CD4-positive, alpha-beta T cell treated with Interleukin-12 subunit alpha and Interleukin-12 subunit beta, for 1 hour (primary cell): ENCODE measurements at regions not wholly inside any gene's neighbourhood (a gene's known extent, or its start where the extent isn't known, plus 50 kb on each side); places are given as distances from the start of the nearest gene placed in this dataset.
A peak's percentile ranks its signal among the peaks of the same experiment; 100 is the strongest.
"Not testable (repeated sequence)": the region's sequence is repeated elsewhere in the genome, so short reads cannot be mapped to it uniquely, and the experiment has no call there.

Experiments
- DNase-seq: peaks from one replicate; pipeline ENCODE4 v3.0.0-alpha.2; 2020

- no peak for DNase-seq
Observed at GRCh38 chr10:63675171-63675570, 154.0 kb downstream of the REEP3 start.

DNA sequence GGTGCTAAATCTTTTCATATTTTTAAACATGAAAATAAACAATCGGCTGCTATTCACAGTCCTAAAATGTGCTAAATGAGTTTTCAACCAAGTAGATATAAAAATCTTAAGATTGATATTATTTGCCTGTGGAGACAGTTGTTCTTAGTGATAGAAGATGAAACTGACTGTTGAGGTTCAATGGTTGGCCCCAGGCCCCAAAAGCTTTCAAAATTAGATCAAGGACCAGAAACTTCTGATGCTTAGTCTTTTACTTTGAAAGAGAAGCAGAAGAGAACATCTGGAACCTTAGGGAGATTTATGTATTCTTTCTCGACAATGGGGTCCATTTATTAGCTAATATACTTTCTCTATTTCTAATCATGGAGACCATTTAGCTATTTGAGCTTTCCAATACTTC, 155.8 kb downstream of the REEP3 start:
- DNase-seq: no peak

- not testable (repeated sequence) for DNase-seq
Observed at GRCh38 chr10:63680545-63680944, 159.3 kb downstream of the REEP3 start.

DNA sequence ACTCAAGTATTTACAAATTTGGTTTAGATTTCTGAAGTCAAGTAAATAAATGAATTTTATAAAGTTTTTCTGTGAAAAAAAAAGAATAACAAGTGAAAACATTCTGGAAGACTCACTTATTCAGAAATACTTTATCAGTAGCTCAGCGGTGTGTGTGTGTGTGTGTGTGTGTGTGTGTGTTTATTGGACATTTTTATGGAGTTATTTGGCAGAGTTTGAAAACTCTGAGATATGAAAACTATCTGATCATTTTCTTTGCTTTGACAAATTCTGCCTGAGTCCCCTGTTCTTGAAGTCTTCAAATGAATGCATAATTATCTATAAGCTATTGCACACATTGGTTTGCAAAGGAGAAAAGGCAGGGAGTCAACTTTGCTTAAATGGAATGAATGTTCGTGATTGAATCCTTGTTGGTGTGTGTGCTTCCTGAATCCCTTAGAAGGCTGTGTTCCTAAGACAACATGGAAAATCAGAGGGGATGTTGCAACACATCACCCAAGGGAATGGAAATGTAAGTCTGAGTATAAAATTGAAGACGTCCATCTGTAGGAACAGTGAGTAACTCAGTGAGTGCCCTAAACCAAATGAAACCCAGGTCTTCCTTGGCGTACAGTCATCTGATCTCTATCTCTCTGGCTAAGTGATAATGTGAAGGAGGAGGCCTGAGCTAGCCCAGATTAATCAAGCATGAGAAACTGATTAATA, 160.9 kb downstream of the REEP3 start:
- no peak for DNase-seq

DNA sequence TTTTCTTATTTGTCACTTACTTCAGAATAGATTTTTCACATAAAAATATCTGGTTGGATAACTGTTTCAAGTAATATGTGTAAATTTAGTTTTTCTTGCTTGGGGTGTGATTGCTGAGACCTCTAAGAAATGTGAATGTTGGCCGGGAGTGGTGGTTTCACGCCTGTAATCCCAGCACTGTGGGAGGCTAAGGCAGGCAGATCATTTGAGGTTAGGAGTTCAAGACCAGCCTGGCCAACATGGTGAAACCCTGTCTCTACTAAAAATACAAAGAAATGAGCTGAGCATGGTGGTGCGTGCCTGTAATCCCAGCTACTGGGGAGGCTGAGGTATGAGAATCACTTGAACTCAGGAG, 161.5 kb downstream of the REEP3 start:
- DNase-seq: not testable (repeated sequence)

DNA sequence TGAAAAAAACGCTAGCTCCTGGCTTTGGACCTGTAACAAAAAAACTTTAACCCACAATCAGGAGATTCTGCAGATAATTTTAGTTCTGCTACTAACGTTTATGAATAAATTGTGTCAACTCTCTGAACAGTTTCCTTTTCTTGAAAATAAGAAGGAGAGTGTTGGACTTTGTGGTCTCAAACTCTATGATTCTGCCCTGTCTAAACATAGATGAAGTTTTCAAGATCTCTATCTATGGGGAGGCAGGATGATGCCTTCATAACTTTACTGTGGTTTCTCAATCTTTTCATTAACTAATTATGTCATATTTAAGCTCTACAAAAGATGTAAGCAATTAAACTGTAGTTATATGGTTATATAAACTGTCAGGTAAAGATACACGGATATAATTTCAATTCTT, 162.0 kb downstream of the REEP3 start:
- no peak for DNase-seq

- DNase-seq: no peak
Observed at GRCh38 chr10:63683686-63684085, 162.5 kb downstream of the REEP3 start.

GRCh38 chr10:63684257-63684936, 163.2 kb downstream of the REEP3 start:
- DNase-seq: no peak

DNA sequence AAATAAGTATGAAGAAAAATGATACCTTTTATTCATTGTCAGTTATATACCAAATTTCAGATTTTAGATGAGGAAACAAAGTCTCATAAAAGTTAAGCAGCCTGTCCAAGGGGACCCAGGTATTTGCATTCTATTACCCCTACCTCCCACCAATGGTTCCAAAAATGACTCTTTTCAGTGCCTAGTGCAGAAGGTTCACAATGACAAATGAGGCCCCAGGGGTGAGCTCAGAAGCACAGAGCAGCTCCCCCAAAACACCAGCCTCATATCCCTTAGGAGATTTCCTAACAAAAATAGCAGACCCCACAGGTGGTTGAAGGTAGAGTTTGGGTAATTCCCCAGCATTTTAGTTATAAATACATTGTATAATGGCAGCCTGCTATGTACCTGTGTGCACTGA, 168.6 kb downstream of the REEP3 start:
- DNase-seq: no peak

- DNase-seq: no peak
Observed at GRCh38 chr10:63692220-63692896, 171.2 kb downstream of the REEP3 start.

GRCh38 chr10:63693021-63693420, 171.8 kb downstream of the REEP3 start:
- DNase-seq: not testable (repeated sequence)

GRCh38 chr10:63696205-63696604, 175.0 kb downstream of the REEP3 start:
- DNase-seq: no peak

DNA sequence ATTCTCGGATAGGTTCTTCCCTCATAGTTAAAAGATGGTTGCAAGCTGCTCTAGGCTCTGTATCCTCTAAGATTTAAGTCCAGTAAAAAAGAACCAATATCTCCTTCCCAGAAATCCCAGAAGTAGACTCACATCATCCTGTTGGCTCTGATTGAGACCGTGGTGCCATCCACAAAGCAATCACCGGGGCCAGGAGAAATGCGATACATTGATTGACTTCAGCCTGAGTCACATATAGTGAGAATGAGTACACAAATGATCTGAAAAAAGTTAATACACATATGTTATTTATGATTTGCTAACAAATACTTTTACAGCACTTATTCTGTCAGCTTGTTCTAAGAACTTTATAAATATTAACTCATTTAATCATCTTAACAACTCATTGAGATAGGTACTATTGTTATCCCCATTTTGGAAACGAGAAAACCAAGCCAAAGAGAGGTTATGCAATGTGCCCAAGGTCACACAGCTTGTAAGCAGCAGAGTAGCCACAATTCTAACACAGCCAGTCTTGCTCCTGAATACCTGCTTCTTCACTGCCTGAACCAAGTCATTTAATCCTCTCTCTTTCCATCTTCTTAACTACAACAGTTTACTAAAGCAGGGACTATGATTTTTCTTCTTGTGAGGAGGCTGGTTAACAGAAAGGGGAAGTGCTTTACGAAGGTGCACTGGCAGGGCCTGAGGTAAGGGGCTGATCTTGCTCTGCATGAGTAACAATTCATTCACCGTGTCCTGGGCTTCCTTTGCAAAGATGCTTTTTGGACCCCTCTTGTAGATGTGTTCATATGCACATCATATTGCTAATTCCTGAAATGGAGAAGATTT, 177.0 kb downstream of the REEP3 start:
- no peak for DNase-seq

DNA sequence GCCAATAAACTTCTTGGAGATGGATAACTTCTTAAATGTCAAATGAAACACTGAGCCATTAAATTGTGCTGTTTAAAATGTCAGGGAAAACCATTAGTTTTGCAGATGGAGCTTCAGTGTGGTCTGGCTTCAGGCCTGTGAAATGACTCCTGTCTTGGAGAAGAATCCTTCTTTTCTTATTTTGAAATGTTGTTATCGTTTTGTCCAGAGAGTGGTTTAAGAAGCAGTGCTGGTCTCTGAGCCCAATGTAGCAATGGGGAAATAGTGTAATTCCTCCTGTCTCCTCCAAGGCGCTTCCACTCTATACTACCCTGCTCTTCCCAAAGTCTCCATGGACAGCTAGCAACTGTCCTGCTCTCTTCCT, 177.6 kb downstream of the REEP3 start:
- DNase-seq: no peak

DNA sequence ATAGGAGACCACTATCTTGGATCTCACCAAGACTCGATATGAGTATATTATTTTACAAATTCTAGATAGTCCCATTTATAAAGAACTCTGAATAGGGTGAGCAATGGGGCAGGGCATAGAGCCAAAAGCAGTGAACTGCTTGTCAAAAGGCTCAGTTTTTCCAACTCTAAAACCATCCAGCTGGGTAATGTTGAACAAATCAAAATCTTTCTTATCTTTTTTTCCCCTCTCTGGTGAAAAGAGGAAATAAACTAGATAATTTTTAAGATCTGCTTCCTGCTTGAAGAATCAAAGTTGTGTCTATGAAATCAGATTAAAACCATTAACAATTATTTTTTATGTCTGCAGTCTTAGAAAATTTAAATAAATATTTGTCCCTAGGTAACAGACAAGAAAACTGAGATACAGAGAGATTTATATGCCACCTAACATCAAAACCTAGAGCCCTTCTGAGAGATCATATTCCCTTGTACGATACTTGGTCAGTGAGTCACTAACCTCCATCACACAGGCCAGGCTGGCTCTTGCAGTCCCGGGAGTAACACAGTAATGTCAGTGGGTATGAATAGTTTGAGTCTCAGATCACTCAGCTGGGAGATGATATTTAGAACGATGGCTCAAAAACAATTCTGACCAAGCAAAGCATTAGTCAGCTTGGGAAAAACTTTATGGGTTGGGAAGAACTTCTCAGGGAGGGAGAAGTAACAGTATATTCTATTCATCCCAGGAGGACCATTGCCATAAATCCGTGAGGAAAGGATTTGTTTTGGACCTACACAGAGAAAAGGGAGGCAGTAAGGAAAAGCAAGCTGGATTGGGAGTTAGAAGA, 178.8 kb downstream of the REEP3 start:
- no peak for DNase-seq

- no peak for DNase-seq
Observed at GRCh38 chr10:63700631-63701156, 179.5 kb downstream of the REEP3 start.

- DNase-seq: no peak
Observed at GRCh38 chr10:63702092-63702491, 180.9 kb downstream of the REEP3 start.

GRCh38 chr10:63703113-63703670, 182.0 kb downstream of the REEP3 start:
- peak; percentile 22 for DNase-seq

GRCh38 chr10:63703740-63704345, 182.6 kb downstream of the REEP3 start:
- no peak for DNase-seq

DNA sequence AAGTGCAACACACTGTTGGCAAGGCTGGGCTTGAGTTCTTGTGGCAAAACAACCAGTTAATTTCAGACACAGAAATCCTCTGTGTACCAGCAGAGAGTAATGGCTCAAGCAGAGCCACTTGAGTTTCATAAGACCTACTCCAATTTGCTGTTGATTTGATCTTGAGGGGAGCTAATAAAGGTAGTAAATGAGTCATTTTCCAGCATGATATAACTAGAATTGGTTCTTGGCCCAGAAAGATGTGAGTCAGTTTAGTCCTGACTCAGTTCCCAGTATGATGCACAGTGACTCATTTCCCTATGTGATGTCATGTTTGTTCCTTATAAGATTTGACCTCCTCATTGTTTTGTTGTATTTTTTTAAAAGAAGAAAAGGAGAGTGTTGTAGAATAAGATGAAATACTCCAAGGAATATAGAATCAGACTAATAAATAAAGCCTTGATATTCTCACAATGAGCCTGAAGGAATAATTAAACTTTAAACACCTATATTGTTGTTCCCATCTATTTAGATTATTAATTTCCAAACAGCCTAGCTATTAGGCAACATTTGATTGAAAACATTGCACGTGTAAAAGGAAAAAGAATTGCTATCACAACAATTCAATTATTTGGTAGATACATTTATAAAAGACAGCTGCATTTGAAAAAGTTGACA, 186.2 kb downstream of the REEP3 start:
- no peak for DNase-seq

- no peak for DNase-seq
Observed at GRCh38 chr10:63708421-63708820, 187.2 kb downstream of the REEP3 start.
